ENCODE measurements at regions not wholly inside any gene's neighbourhood (a gene's known extent, or its start where the extent isn't known, plus 50 kb on each side); places are given as distances from the start of the nearest gene placed in this dataset.

- no peak for TF ChIP-seq POLR2A (IDR thresholded peaks at IDR 0.05)
- TF ChIP-seq, protein P1, sequence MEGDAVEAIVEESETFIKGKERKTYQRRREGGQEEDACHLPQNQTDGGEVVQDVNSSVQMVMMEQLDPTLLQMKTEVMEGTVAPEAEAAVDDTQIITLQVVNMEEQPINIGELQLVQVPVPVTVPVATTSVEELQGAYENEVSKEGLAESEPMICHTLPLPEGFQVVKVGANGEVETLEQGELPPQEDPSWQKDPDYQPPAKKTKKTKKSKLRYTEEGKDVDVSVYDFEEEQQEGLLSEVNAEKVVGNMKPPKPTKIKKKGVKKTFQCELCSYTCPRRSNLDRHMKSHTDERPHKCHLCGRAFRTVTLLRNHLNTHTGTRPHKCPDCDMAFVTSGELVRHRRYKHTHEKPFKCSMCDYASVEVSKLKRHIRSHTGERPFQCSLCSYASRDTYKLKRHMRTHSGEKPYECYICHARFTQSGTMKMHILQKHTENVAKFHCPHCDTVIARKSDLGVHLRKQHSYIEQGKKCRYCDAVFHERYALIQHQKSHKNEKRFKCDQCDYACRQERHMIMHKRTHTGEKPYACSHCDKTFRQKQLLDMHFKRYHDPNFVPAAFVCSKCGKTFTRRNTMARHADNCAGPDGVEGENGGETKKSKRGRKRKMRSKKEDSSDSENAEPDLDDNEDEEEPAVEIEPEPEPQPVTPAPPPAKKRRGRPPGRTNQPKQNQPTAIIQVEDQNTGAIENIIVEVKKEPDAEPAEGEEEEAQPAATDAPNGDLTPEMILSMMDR (IDR thresholded peaks at IDR 0.05), result no peak
Measured at GRCh38 chr3:95333826-95334225, 1271.0 kb downstream of the NSUN3 start.
